ENCODE measurements at regions not wholly inside any gene's neighbourhood (a gene's known extent, or its start where the extent isn't known, plus 50 kb on each side); places are given as distances from the start of the nearest gene placed in this dataset.

- H3K9me3 ChIP-seq (replicated peaks; ENCODE audit: control insufficient read depth, insufficient read depth, low read length): no peaks in the 10 kb centered on the region
- WGBS (ENCODE audit: insufficient coverage, insufficient replicate concordance, low lambda C conversion rate, missing lambda C conversion rate): 22% methylated on average over 13 of the region's 13 CpGs
- ChIA-PET RAD21 (ENCODE audit: unreplicated experiment) (no interaction called here), POLR2A (no interaction called here), SMC1A (ENCODE audit: uncharacterized antibody, unreplicated experiment) (no interaction called here), CTCF (no interaction called here)
- H3K27ac ChIP-seq (ENCODE audit: control insufficient read depth, insufficient read depth): no peak overlapping the region
- H3K79me2 ChIP-seq (ENCODE audit: control insufficient read depth, insufficient read depth, low read length): no peaks in the 10 kb centered on the region
- intact Hi-C loops (cut with micrococcal nuclease; ENCODE audit: unreplicated experiment) (no loop called here), in situ Hi-C loops (cut with MboI) (no loop called here)
- H3K4me1 ChIP-seq (ENCODE audit: control insufficient read depth, insufficient read depth, low read length): no peaks in the 10 kb centered on the region
- H2AFZ ChIP-seq (ENCODE audit: control insufficient read depth, low read depth, low read length): no peak overlapping the region
- no peaks in the 10 kb centered on the region for H4K20me1 ChIP-seq (ENCODE audit: control insufficient read depth, insufficient read depth)
- no peak for TF ChIP-seq MYB (IDR thresholded peaks at IDR 0.05; ENCODE audit: borderline replicate concordance, low read depth, low read length)
- H3K36me3 ChIP-seq (ENCODE audit: control insufficient read depth in 2 of 2, insufficient read depth in 2 of 2, low read length in 1 of 2): no peaks in the 10 kb centered on the region
- no peak for DNase-seq (ENCODE audit: low read depth, low spot score)
- BruUV-seq (replicated peaks): no TSS peak
- no peak for ATAC-seq
- no peak overlapping the region for H3K4me2 ChIP-seq (ENCODE audit: control insufficient read depth, insufficient read depth)
- H3K27me3 ChIP-seq (replicated peaks in 1 of 2; ENCODE audit: control insufficient read depth in 2 of 2, insufficient read depth in 2 of 2, low read length in 1 of 2): no peaks in the 10 kb centered on the region
- no peak for FAIRE-seq
- no peak overlapping the region for H3K9ac ChIP-seq (ENCODE audit: control insufficient read depth, insufficient read depth, low read length)
- no peak overlapping the region for H3K4me3 ChIP-seq
Observed at GRCh38 chr5:116998024-116998423, 423.4 kb upstream of the SEMA6A start.

DNA sequence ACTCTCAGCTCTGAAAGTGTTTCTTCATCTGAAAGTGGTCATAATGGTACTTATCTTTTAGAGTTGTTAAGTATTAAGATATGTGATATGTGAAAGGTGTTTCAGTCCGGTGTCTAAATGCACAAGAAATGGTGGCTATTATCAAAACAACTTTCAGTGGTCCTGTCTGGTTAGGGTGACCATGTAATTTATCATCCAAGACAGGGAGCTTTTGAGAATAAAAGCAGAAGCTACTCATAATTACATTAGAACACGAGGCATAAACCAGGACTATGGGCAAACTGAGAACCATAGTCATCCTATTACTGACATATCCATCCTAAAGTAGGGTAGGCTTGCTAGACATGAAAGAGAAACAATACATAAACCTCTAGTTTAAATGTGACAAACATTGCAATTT is 418.1 kb upstream of the SEMA6A start:
- no peaks in the 10 kb centered on the region for H3K79me2 ChIP-seq (ENCODE audit: control insufficient read depth, insufficient read depth, low read length)
- BruUV-seq (replicated peaks): no TSS peak
- ATAC-seq: no peak
- no peak for TF ChIP-seq ZSCAN29 (IDR thresholded peaks at IDR 0.05)
- TF ChIP-seq TCF7 (IDR thresholded peaks at IDR 0.05; ENCODE audit: borderline replicate concordance): no peak
- TF ChIP-seq JUND (IDR thresholded peaks at IDR 0.05; ENCODE audit: low read depth, low read length): no peak
- TF ChIP-seq, protein P1, sequence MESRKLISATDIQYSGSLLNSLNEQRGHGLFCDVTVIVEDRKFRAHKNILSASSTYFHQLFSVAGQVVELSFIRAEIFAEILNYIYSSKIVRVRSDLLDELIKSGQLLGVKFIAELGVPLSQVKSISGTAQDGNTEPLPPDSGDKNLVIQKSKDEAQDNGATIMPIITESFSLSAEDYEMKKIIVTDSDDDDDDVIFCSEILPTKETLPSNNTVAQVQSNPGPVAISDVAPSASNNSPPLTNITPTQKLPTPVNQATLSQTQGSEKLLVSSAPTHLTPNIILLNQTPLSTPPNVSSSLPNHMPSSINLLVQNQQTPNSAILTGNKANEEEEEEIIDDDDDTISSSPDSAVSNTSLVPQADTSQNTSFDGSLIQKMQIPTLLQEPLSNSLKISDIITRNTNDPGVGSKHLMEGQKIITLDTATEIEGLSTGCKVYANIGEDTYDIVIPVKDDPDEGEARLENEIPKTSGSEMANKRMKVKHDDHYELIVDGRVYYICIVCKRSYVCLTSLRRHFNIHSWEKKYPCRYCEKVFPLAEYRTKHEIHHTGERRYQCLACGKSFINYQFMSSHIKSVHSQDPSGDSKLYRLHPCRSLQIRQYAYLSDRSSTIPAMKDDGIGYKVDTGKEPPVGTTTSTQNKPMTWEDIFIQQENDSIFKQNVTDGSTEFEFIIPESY (IDR thresholded peaks at IDR 0.05): no peak
- TF ChIP-seq RUNX3 (IDR thresholded peaks at IDR 0.05; ENCODE audit: low read length): no peak
- TF ChIP-seq WRNIP1 (IDR thresholded peaks at IDR 0.05; ENCODE audit: borderline replicate concordance, low read depth, low read length): no peak
- TF ChIP-seq NFYB (IDR thresholded peaks at IDR 0.05; ENCODE audit: insufficient read depth, low read depth, low read length): no peak
- no peak for TF ChIP-seq POU2F2 (IDR thresholded peaks at IDR 0.05; ENCODE audit: borderline replicate concordance, low read depth, low read length)
- no peak for TF ChIP-seq POLR2A (IDR thresholded peaks at IDR 0.05; ENCODE audit: low read depth, low read length)
- no peak for TF ChIP-seq JUNB (IDR thresholded peaks at IDR 0.05)
- no peak for TF ChIP-seq ATF7 (IDR thresholded peaks at IDR 0.05; ENCODE audit: low read depth)
- TF ChIP-seq ZZZ3 (IDR thresholded peaks at IDR 0.05; ENCODE audit: control insufficient read depth, insufficient read length, low read depth): no peak
- no peak for TF ChIP-seq NR2C1 (IDR thresholded peaks at IDR 0.05)
- TF ChIP-seq, protein P2, sequence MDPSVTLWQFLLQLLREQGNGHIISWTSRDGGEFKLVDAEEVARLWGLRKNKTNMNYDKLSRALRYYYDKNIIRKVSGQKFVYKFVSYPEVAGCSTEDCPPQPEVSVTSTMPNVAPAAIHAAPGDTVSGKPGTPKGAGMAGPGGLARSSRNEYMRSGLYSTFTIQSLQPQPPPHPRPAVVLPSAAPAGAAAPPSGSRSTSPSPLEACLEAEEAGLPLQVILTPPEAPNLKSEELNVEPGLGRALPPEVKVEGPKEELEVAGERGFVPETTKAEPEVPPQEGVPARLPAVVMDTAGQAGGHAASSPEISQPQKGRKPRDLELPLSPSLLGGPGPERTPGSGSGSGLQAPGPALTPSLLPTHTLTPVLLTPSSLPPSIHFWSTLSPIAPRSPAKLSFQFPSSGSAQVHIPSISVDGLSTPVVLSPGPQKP (IDR thresholded peaks at IDR 0.05; ENCODE audit: low read depth, low read length): no peak
- no peak overlapping the region for H3K9ac ChIP-seq (ENCODE audit: control insufficient read depth, insufficient read depth, low read length)
- in situ Hi-C loops (cut with MboI): no loop called here
- H3K4me2 ChIP-seq (ENCODE audit: control insufficient read depth, insufficient read depth): no peak overlapping the region
- no peak overlapping the region for H3K4me3 ChIP-seq
- H3K9me3 ChIP-seq (replicated peaks; ENCODE audit: control insufficient read depth, insufficient read depth, low read length): no peaks in the 10 kb centered on the region
- no peak overlapping the region for H2AFZ ChIP-seq (ENCODE audit: control insufficient read depth, low read depth, low read length)
- H3K4me1 ChIP-seq (ENCODE audit: control insufficient read depth, insufficient read depth, low read length): no peaks in the 10 kb centered on the region
- CTCF ChIA-PET: no interaction called here
- RAD21 ChIA-PET (ENCODE audit: unreplicated experiment): no interaction called here
- H3K27ac ChIP-seq (ENCODE audit: control insufficient read depth, insufficient read depth): no peak overlapping the region
- H4K20me1 ChIP-seq (ENCODE audit: control insufficient read depth, insufficient read depth): no peaks in the 10 kb centered on the region
- no peak for FAIRE-seq
- H3K36me3 ChIP-seq (ENCODE audit: control insufficient read depth in 2 of 2, insufficient read depth in 2 of 2, low read length in 1 of 2): no peaks in the 10 kb centered on the region
- 38% methylated on average over 2 of the region's 2 CpGs for WGBS (ENCODE audit: insufficient coverage, insufficient replicate concordance, low lambda C conversion rate, missing lambda C conversion rate)
- SMC1A ChIA-PET (ENCODE audit: uncharacterized antibody, unreplicated experiment): interaction anchor here (1.2 kb wide), 2 partner anchors 17 to 228 kb away, joined by 3 to 4 read pairs; no protein-coding TSS in a partner anchor
- intact Hi-C loops (cut with micrococcal nuclease; ENCODE audit: unreplicated experiment): no loop called here
- no peak for DNase-seq (ENCODE audit: low read depth, low spot score)
- POLR2A ChIA-PET: no interaction called here
- H3K27me3 ChIP-seq (replicated peaks in 1 of 2; ENCODE audit: control insufficient read depth in 2 of 2, insufficient read depth in 2 of 2, low read length in 1 of 2): no peaks in the 10 kb centered on the region

Measured in GM12878 (cell line).